Immature natural killer cell (primary cell): ENCODE measurements at regions not wholly inside any gene's neighbourhood (a gene's known extent, or its start where the extent isn't known, plus 50 kb on each side); places are given as distances from the start of the nearest gene placed in this dataset.

Experiments used
- DNase-seq, 3 donors: peaks; one replicate each; pipeline ENCODE4 v3.0.0; 2022; ENCODE audit warnings: mixed read lengths in 1 of 3
- H3K27ac Mint-ChIP-seq, 6 donors: one replicate each; pipeline ENCODE4 v1.8.0; 2020; ENCODE audit warnings: mixed read lengths in 6 of 6, mild to moderate bottlenecking in 5 of 6, inconsistent platforms in 4 of 6, moderate library complexity in 3 of 6
- H3K27me3 Mint-ChIP-seq, 3 donors: one replicate each; pipeline ENCODE4 v1.8.0; 2020 to 2021; ENCODE audit warnings: low read depth in 3 of 3, mild to moderate bottlenecking in 3 of 3, mixed read lengths in 3 of 3, moderate library complexity in 3 of 3, inconsistent platforms in 1 of 3
- H3K36me3 Mint-ChIP-seq, 3 donors: one replicate each; pipeline ENCODE4 v1.8.0; 2020; ENCODE audit warnings: mixed read lengths in 3 of 3, inconsistent platforms in 2 of 3, mild to moderate bottlenecking in 2 of 3
- H3K4me1 Mint-ChIP-seq, 2 donors: one replicate each; pipeline ENCODE4 v1.8.0; 2020; ENCODE audit warnings: inconsistent platforms in 2 of 2, mild to moderate bottlenecking in 2 of 2, mixed read lengths in 2 of 2, moderate library complexity in 1 of 2
- H3K4me3 Mint-ChIP-seq, 5 donors: one replicate each; pipeline ENCODE4 v1.8.0; 2020; ENCODE audit warnings: mild to moderate bottlenecking in 5 of 5, mixed read lengths in 5 of 5, inconsistent platforms in 3 of 5, moderate library complexity in 3 of 5
- H3K9me3 Mint-ChIP-seq, 6 donors: one replicate each; pipeline ENCODE4 v1.8.0; 2020; ENCODE audit warnings: mild to moderate bottlenecking in 6 of 6, mixed read lengths in 6 of 6, inconsistent platforms in 4 of 6, moderate library complexity in 3 of 6

- Mint-ChIP-seq H3K9me3 (peaks cover 0 to 11% (median 1%) of the 10 kb centered on the region in 6 donors), H3K27ac (no peak overlapping the region), H3K36me3 (no peaks in the 10 kb centered on the region), H3K4me3 (no peak overlapping the region), H3K27me3 (peaks cover 2% of the 10 kb centered on the region in 3 donors), H3K4me1 (no peaks in the 10 kb centered on the region)
- no peak for DNase-seq
Measured at GRCh38 chr3:25084016-25084415, 344.0 kb upstream of the RARB start.

- Mint-ChIP-seq H3K4me3 (no peak overlapping the region), H3K36me3 (no peaks in the 10 kb centered on the region), H3K4me1 (no peaks in the 10 kb centered on the region), H3K27ac (no peak overlapping the region), H3K9me3 (peaks cover 0 to 16% (median 1%) of the 10 kb centered on the region in 6 donors), H3K27me3 (peaks cover 0 to 5% (median 2%) of the 10 kb centered on the region in 3 donors)
- DNase-seq, result no peak
Measured at GRCh38 chr3:25086721-25087120, 341.3 kb upstream of the RARB start.

GRCh38 chr3:25088284-25088683, 339.8 kb upstream of the RARB start:
- Mint-ChIP-seq H3K9me3 (peaks cover 0 to 19% (median 1%) of the 10 kb centered on the region in 6 donors), H3K4me3 (no peak overlapping the region), H3K4me1 (no peaks in the 10 kb centered on the region), H3K27me3 (peaks cover 0 to 5% (median 2%) of the 10 kb centered on the region in 3 donors), H3K27ac (no peak overlapping the region), H3K36me3 (no peaks in the 10 kb centered on the region)
- DNase-seq, result no peak

- DNase-seq, result no peak
- Mint-ChIP-seq H3K27me3 (peaks cover 0 to 5% (median 2%) of the 10 kb centered on the region in 3 donors), H3K36me3 (no peaks in the 10 kb centered on the region), H3K9me3 (peaks cover 0 to 18% (median 0%) of the 10 kb centered on the region in 6 donors), H3K27ac (no peak overlapping the region), H3K4me1 (no peaks in the 10 kb centered on the region), H3K4me3 (no peak overlapping the region)
Measured at GRCh38 chr3:25090698-25091453, 337.2 kb upstream of the RARB start.

GRCh38 chr3:25091934-25092333, 336.1 kb upstream of the RARB start:
- no peak overlapping the region for H3K27ac Mint-ChIP-seq
- peaks cover 0 to 5% (median 4%) of the 10 kb centered on the region in 3 donors for H3K27me3 Mint-ChIP-seq
- H3K36me3 Mint-ChIP-seq, result no peaks in the 10 kb centered on the region
- H3K4me3 Mint-ChIP-seq, result no peak overlapping the region
- DNase-seq, result no peak
- no peaks in the 10 kb centered on the region for H3K4me1 Mint-ChIP-seq
- peaks cover 0 to 11% (median 0%) of the 10 kb centered on the region in 6 donors for H3K9me3 Mint-ChIP-seq

GRCh38 chr3:25094932-25095685, 333.0 kb upstream of the RARB start:
- Mint-ChIP-seq H3K4me1 (no peaks in the 10 kb centered on the region), H3K27me3 (peaks cover 2 to 4% (median 4%) of the 10 kb centered on the region in 3 donors), H3K9me3 (peaks cover 0 to 10% (median 0%) of the 10 kb centered on the region in 6 donors)

GRCh38 chr3:25096536-25096935, 331.5 kb upstream of the RARB start:
- H3K27ac Mint-ChIP-seq, result no peak overlapping the region
- H3K4me1 Mint-ChIP-seq, result no peaks in the 10 kb centered on the region
- H3K4me3 Mint-ChIP-seq, result no peak overlapping the region
- peaks cover 2 to 5% (median 4%) of the 10 kb centered on the region in 3 donors for H3K27me3 Mint-ChIP-seq
- no peak for DNase-seq
- no peaks in the 10 kb centered on the region for H3K36me3 Mint-ChIP-seq
- H3K9me3 Mint-ChIP-seq, result peaks cover 0 to 4% (median 0%) of the 10 kb centered on the region in 6 donors

More at GRCh38 chr3:25094932-25095685, 333.0 kb upstream of the RARB start:
- no peaks in the 10 kb centered on the region for H3K36me3 Mint-ChIP-seq
- H3K27ac Mint-ChIP-seq, result no peak overlapping the region
- no peak for DNase-seq
- no peak overlapping the region for H3K4me3 Mint-ChIP-seq

- no peaks in the 10 kb centered on the region for H3K36me3 Mint-ChIP-seq
- no peaks in the 10 kb centered on the region for H3K4me1 Mint-ChIP-seq
- peaks cover 0 to 2% (median 0%) of the 10 kb centered on the region in 6 donors for H3K9me3 Mint-ChIP-seq
- DNase-seq, result no peak
- H3K27ac Mint-ChIP-seq, result no peak overlapping the region
- H3K27me3 Mint-ChIP-seq, result peaks cover 2 to 4% (median 3%) of the 10 kb centered on the region in 3 donors
- H3K4me3 Mint-ChIP-seq, result no peak overlapping the region
Measured at GRCh38 chr3:25097023-25097422, 331.0 kb upstream of the RARB start.

GRCh38 chr3:25099666-25100065, 328.4 kb upstream of the RARB start:
- no peak overlapping the region for H3K4me3 Mint-ChIP-seq
- no peak for DNase-seq
- no peaks in the 10 kb centered on the region for H3K36me3 Mint-ChIP-seq
- H3K9me3 Mint-ChIP-seq, result peaks cover 0 to 2% (median 0%) of the 10 kb centered on the region in 6 donors
- peaks cover 2 to 4% (median 3%) of the 10 kb centered on the region in 3 donors for H3K27me3 Mint-ChIP-seq
- H3K4me1 Mint-ChIP-seq, result no peaks in the 10 kb centered on the region
- H3K27ac Mint-ChIP-seq, result no peak overlapping the region

- no peak overlapping the region for H3K27ac Mint-ChIP-seq
- H3K27me3 Mint-ChIP-seq, result peaks cover 0 to 5% (median 2%) of the 10 kb centered on the region in 3 donors
- H3K4me1 Mint-ChIP-seq, result no peaks in the 10 kb centered on the region
- peaks cover 0 to 2% (median 0%) of the 10 kb centered on the region in 6 donors for H3K9me3 Mint-ChIP-seq
- DNase-seq, result no peak
- H3K36me3 Mint-ChIP-seq, result no peaks in the 10 kb centered on the region
- H3K4me3 Mint-ChIP-seq, result no peak overlapping the region
Measured at GRCh38 chr3:25103391-25103790, 324.7 kb upstream of the RARB start.

- H3K27ac Mint-ChIP-seq, result no peak overlapping the region
- peaks cover 0 to 2% (median 0%) of the 10 kb centered on the region in 6 donors for H3K9me3 Mint-ChIP-seq
- peaks cover 0 to 3% (median 1%) of the 10 kb centered on the region in 3 donors for H3K27me3 Mint-ChIP-seq
- no peak overlapping the region for H3K4me3 Mint-ChIP-seq
- no peaks in the 10 kb centered on the region for H3K4me1 Mint-ChIP-seq
- H3K36me3 Mint-ChIP-seq, result no peaks in the 10 kb centered on the region
- DNase-seq, result no peak
Measured at GRCh38 chr3:25107918-25108617, 320.0 kb upstream of the RARB start.

- Mint-ChIP-seq H3K27me3 (peaks cover 0 to 2% (median 1%) of the 10 kb centered on the region in 3 donors), H3K36me3 (no peaks in the 10 kb centered on the region), H3K4me3 (no peak overlapping the region), H3K27ac (no peak overlapping the region), H3K4me1 (no peaks in the 10 kb centered on the region), H3K9me3 (peaks cover 0 to 5% (median 0%) of the 10 kb centered on the region in 6 donors)
- no peak for DNase-seq
Measured at GRCh38 chr3:25110642-25111041, 317.4 kb upstream of the RARB start.

GRCh38 chr3:25113891-25114290, 314.2 kb upstream of the RARB start:
- H3K36me3 Mint-ChIP-seq, result no peaks in the 10 kb centered on the region
- H3K27ac Mint-ChIP-seq, result no peak overlapping the region
- no peaks in the 10 kb centered on the region for H3K4me1 Mint-ChIP-seq
- no peak overlapping the region for H3K4me3 Mint-ChIP-seq
- peaks cover 0 to 5% (median 0%) of the 10 kb centered on the region in 6 donors for H3K9me3 Mint-ChIP-seq
- DNase-seq, result no peak
- peaks cover 0 to 3% (median 1%) of the 10 kb centered on the region in 3 donors for H3K27me3 Mint-ChIP-seq
